HG03045 (cell line): ENCODE measurements at regions not wholly inside any gene's neighbourhood (a gene's known extent, or its start where the extent isn't known, plus 50 kb on each side); places are given as distances from the start of the nearest gene placed in this dataset.
"Not testable (repeated sequence)": the region's sequence is repeated elsewhere in the genome, so short reads cannot be mapped to it uniquely, and the experiment has no call there.

Experiments used
- ATAC-seq: cut with Tn5 transposase; IDR thresholded peaks from one replicate; pipeline ENCODE4 v1.9.1; 2021; ENCODE audit warnings: mild to moderate bottlenecking, moderate library complexity; ENCODE audit not compliant: unreplicated experiment

- ATAC-seq = no peak
These were observed 530.8 kb downstream of the NSUN3 start for GRCh38 chr3:94593526-94594150.

- ATAC-seq = no peak
These were observed 533.3 kb downstream of the NSUN3 start for GRCh38 chr3:94596141-94596540.

GRCh38 chr3:94596887-94597566, 534.2 kb downstream of the NSUN3 start:
- peak; percentile 71 for ATAC-seq

DNA sequence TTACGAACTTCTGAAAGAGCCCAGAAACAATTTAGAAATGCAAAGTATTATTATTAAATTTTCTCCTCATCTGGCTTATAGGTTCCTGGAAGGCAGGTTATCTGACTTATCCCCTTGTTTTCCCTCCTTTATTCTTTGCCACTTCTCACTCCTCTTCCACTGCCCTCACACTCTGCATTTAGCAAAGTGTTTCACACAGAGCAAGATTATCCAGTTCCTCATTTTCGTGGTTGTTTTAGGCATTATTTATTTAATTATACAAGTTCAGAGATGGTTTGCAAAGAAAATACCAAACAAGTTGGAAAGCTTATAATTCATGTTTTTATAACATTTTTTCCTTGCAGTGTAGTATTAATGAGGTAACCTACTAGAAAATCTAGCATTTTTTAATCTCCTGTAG, 544.9 kb downstream of the NSUN3 start:
- ATAC-seq = no peak

DNA sequence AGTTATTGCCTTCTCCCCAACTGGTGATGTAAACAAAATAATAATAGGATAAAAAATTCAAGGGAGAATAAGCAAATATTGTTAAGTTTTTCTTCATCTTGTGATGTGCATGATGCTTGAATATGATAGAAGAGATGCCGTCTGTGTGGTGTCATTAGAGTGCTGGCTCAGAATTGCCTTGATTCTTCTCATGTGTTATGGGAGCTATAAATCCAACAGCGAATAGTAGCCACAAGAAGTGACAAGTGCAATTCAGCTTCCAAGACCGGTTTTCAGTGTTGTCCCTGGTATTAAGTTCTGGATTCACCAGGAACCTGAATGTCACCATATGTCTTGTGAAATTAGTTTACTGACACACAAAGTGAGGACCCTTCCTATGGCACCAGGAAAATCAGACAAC, 547.0 kb downstream of the NSUN3 start:
- ATAC-seq = no peak

DNA sequence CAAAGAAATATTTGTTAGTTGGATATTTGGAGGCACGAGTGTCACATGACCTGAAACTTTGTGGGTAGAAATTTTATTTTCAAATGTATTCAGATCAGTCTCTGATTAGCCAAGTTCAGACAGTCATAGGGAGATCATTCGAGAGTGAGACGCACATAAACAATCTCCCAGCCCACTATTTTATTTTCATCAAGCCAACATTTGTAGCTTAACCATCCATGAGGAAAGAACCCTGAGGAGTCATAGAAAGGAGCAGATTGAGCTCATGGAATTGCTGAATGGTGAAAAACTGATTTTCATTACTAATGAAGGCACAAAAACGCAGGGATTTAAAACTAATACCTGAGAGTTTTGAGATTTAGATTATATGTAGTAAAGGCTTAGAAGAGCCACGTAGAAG, 548.7 kb downstream of the NSUN3 start:
- ATAC-seq = no peak

GRCh38 chr3:94612631-94613030, 549.8 kb downstream of the NSUN3 start:
- ATAC-seq = no peak

- no peak for ATAC-seq
These were observed 551.3 kb downstream of the NSUN3 start for GRCh38 chr3:94614192-94614591.

- no peak for ATAC-seq
These were observed 552.6 kb downstream of the NSUN3 start for GRCh38 chr3:94615275-94616065.

DNA sequence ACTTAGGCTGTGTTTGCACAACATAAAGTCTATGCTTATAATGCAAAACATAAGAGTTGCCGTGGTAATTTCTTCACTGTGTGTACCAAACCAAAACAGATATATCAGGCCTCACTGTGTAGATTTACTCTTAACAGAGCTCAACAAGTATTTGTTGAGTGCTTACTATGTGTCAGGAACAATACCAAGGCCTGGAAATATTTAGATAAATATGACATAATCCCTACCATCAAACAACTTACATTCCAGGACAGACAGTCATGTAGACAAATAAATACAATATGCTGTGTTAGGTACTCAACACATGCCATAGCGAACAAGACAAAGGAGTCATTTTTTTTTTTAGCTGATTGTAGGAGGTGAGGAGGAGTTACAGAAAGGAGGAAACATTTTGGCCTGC, 554.0 kb downstream of the NSUN3 start:
- no peak for ATAC-seq

GRCh38 chr3:94617312-94617711, 554.5 kb downstream of the NSUN3 start:
- no peak for ATAC-seq

DNA sequence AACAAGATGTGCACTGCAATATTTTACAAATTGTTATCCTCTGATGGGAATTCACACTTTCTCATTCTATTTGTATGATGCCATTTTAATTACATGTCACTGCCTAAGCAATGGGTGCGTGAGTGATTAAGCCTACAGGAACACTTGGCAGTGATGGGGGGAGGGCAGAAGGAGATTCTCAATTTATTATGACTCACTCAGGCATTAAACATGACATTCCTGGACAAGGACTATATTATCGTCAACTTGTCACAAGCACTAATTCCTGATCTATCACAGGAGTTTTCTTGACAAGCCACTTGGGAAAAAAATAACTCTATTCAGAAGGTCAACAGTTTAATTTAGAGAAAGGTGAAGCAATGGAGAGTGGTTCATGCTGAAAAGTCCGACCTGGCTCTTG, 556.8 kb downstream of the NSUN3 start:
- no peak for ATAC-seq

DNA sequence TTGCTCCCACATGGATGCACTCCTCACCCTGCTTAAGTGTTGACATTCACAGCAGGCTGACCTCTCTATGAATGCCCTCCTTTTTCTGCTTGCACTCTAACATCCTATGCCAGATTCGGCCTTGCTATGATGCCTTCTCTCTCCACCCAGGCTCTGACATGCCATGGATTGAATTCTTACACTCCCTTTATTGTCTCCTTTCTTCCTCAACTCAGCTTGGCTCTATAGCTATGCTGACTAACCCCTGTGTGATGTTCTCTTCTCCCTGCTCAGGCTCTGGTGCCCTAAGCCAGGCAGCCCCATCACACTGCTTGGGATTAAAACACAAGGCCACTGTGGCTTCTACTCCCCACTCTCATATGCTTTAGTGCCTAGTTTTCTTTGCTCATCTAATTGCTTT, 563.7 kb downstream of the NSUN3 start:
- no peak for ATAC-seq

DNA sequence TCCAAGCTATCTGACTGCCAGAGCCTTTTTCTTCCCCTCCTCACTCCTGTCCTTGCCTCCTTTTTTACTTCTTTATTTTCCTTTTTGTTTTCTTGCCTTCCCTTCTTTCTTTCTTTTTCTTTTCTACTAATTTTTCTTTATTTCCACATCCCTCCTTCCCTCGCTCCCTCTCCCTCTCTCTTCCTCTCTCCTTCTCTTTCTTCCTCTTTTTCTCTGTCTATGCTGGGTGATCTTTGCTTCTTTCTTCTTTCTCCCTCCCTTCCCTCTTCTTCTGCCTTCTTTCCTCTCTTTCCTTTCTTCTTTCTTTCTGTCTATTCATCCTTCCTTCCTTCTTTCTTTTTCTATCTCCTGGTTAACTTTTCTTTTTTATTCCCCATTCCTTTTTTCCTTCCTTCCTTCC, 564.8 kb downstream of the NSUN3 start:
- ATAC-seq = no peak

DNA sequence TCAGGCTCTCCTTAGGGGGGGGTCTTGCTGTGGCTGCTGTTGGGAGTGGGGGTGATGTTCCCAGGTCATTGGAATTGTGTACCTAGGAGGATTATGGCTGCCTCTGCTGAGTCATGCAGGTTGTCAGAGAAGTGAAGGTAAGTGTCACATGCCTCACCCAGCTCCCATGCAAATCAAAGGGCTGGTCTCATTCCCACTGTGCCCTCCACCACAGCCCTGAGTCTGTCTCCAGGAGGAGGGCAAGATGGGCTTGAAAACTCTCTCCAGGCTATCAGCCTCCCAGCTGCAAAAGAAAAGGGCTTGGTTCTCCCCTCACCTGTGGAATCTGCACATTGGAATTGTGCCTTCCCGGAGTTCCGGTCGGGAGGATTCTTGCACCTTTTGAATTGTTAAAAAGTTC, 580.5 kb downstream of the NSUN3 start:
- no peak for ATAC-seq

GRCh38 chr3:94645790-94646189, 582.9 kb downstream of the NSUN3 start:
- no peak for ATAC-seq

- ATAC-seq = no peak
These were observed 584.3 kb downstream of the NSUN3 start for GRCh38 chr3:94647131-94647530.

GRCh38 chr3:94648270-94649180, 585.7 kb downstream of the NSUN3 start:
- not testable (repeated sequence) for ATAC-seq

DNA sequence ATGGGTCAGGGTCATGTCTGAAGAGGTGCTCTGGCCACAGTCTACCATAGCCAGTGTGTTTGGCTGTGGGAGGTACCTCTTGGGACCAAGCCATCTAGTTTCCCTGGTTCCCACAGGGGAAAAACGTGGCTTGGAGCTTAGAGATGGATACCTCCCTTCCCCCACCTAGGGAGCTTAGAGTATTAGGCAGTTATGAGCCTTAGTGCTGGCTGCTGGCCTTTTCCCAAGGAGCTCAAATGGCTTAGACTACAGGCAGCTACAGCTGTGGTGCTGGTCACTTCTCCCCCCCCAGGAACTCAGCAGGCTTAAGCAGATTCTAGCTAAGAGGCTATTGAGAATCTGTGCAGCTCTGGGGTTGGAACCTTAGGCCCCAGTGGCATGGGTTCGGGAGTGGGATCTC, 591.2 kb downstream of the NSUN3 start:
- ATAC-seq = no peak

- no peak for ATAC-seq
These were observed 603.1 kb downstream of the NSUN3 start for GRCh38 chr3:94665922-94666321.

- ATAC-seq = no peak
These were observed 608.2 kb downstream of the NSUN3 start for GRCh38 chr3:94671078-94671477.
